ENCODE measurements at regions not wholly inside any gene's neighbourhood (a gene's known extent, or its start where the extent isn't known, plus 50 kb on each side); places are given as distances from the start of the nearest gene placed in this dataset.

GRCh38 chr1:193919827-193920226 is 733.4 kb upstream of the B3GALT2 start:
- no peak for ATAC-seq (ENCODE audit: insufficient number of reproducible peaks, low FRiP score, low read depth)
- DNase-seq (ENCODE audit: low spot score): no peak

GRCh38 chr1:193916452-193916851 is 730.0 kb upstream of the B3GALT2 start:
- no peaks in the 10 kb centered on the region for H3K36me3 ChIP-seq
- no peaks in the 10 kb centered on the region for H3K27me3 ChIP-seq (replicated peaks; ENCODE audit: insufficient read depth)
- TF ChIP-seq CTCF (IDR thresholded peaks at IDR 0.05): no peak
- H3K4me1 ChIP-seq (ENCODE audit: control insufficient read depth in 1 of 2, low read depth in 2 of 2): no peaks in the 10 kb centered on the region
- H3K27ac ChIP-seq: no peak overlapping the region
- ATAC-seq (ENCODE audit: insufficient number of reproducible peaks, low FRiP score, low read depth): no peak
- no peak overlapping the region for H3K4me3 ChIP-seq
- no peaks in the 10 kb centered on the region for H3K9me3 ChIP-seq
- no peak for DNase-seq (ENCODE audit: low spot score)

More at GRCh38 chr1:193919827-193920226, 733.4 kb upstream of the B3GALT2 start:
- H3K4me3 ChIP-seq: no peak overlapping the region
- TF ChIP-seq CTCF (IDR thresholded peaks at IDR 0.05): no peak
- no peaks in the 10 kb centered on the region for H3K4me1 ChIP-seq (ENCODE audit: control insufficient read depth in 1 of 2, low read depth in 2 of 2)
- H3K27ac ChIP-seq: no peak overlapping the region
- H3K27me3 ChIP-seq (replicated peaks; ENCODE audit: insufficient read depth): no peaks in the 10 kb centered on the region
- H3K36me3 ChIP-seq: no peaks in the 10 kb centered on the region
- H3K9me3 ChIP-seq: no peaks in the 10 kb centered on the region

GRCh38 chr1:193914871-193915270 is 728.5 kb upstream of the B3GALT2 start:
- ATAC-seq (ENCODE audit: insufficient number of reproducible peaks, low FRiP score, low read depth) (no peak), DNase-seq (ENCODE audit: low spot score) (no peak)
- Histone ChIP-seq H3K4me3 (no peak overlapping the region), H3K27me3 (replicated peaks; ENCODE audit: insufficient read depth) (no peaks in the 10 kb centered on the region), H3K4me1 (ENCODE audit: control insufficient read depth in 1 of 2, low read depth in 2 of 2) (no peaks in the 10 kb centered on the region), H3K9me3 (no peaks in the 10 kb centered on the region), H3K36me3 (no peaks in the 10 kb centered on the region), H3K27ac (no peak overlapping the region)
- no peak for TF ChIP-seq CTCF (IDR thresholded peaks at IDR 0.05)

- Histone ChIP-seq H3K4me1 (ENCODE audit: control insufficient read depth in 1 of 2, low read depth in 2 of 2) (no peaks in the 10 kb centered on the region), H3K9me3 (no peaks in the 10 kb centered on the region), H3K27ac (no peak overlapping the region), H3K36me3 (no peaks in the 10 kb centered on the region), H3K27me3 (replicated peaks; ENCODE audit: insufficient read depth) (no peaks in the 10 kb centered on the region), H3K4me3 (no peak overlapping the region)
- no peak for TF ChIP-seq CTCF (IDR thresholded peaks at IDR 0.05)
- ATAC-seq (ENCODE audit: insufficient number of reproducible peaks, low FRiP score, low read depth) (no peak), DNase-seq (ENCODE audit: low spot score) (no peak)
Observed at GRCh38 chr1:193909406-193910082, 723.1 kb upstream of the B3GALT2 start.

GRCh38 chr1:193905288-193906085 is 719.1 kb upstream of the B3GALT2 start:
- no peak for TF ChIP-seq CTCF (IDR thresholded peaks at IDR 0.05)
- DNase-seq (ENCODE audit: low spot score): no peak
- H3K4me1 ChIP-seq (ENCODE audit: control insufficient read depth in 1 of 2, low read depth in 2 of 2): no peaks in the 10 kb centered on the region
- no peaks in the 10 kb centered on the region for H3K36me3 ChIP-seq
- H3K27ac ChIP-seq: no peak overlapping the region
- no peaks in the 10 kb centered on the region for H3K27me3 ChIP-seq (replicated peaks; ENCODE audit: insufficient read depth)
- no peak for ATAC-seq (ENCODE audit: insufficient number of reproducible peaks, low FRiP score, low read depth)
- no peaks in the 10 kb centered on the region for H3K9me3 ChIP-seq
- no peak overlapping the region for H3K4me3 ChIP-seq
